Loucy (cell line): ENCODE measurements at regions not wholly inside any gene's neighbourhood (a gene's known extent, or its start where the extent isn't known, plus 50 kb on each side); places are given as distances from the start of the nearest gene placed in this dataset.

Experiments used
- H2AFZ ChIP-seq: fragments of 200-600 bp; sonication (generic); 2 replicates; pipeline ENCODE4 v1.6.0; 2016; ENCODE audit warnings: antibody characterized with exemption, mild to moderate bottlenecking, low read length, moderate library complexity
- H3F3A ChIP-seq: fragments of 200-600 bp; 2 replicates; pipeline ENCODE4 v1.6.0; 2016; ENCODE audit warnings: antibody characterized with exemption, low read depth, mild to moderate bottlenecking
- H3K27me3 ChIP-seq: fragments of 200-600 bp; sonication (generic); 2 replicates; pipeline ENCODE4 v1.6.1; 2014; ENCODE audit warnings: low read length, mild to moderate bottlenecking; ENCODE audit not compliant: insufficient read depth, poor library complexity, severe bottlenecking
- H3K36me3 ChIP-seq: fragments of 200-600 bp; sonication (generic); 2 replicates; pipeline ENCODE4 v1.6.1; 2016; ENCODE audit warnings: low read length; ENCODE audit not compliant: insufficient read depth
- H3K4me1 ChIP-seq: fragments of 200-600 bp; sonication (generic); 2 replicates; pipeline ENCODE4 v1.5.1; 2014; ENCODE audit warnings: low read length, mild to moderate bottlenecking; ENCODE audit not compliant: insufficient read depth, poor library complexity, severe bottlenecking
- H3K4me2 ChIP-seq: fragments of 200-600 bp; sonication (generic); 2 replicates; pipeline ENCODE4 v1.6.0; 2014; ENCODE audit warnings: antibody characterized with exemption, low read length, low read depth, mild to moderate bottlenecking; ENCODE audit not compliant: poor library complexity, severe bottlenecking
- H3K4me3 ChIP-seq: fragments of 200-600 bp; sonication (generic); 2 replicates; pipeline ENCODE4 v1.5.1; 2014; ENCODE audit warnings: low read length, mild to moderate bottlenecking, mixed read lengths; ENCODE audit not compliant: poor library complexity, severe bottlenecking
- H3K79me2 ChIP-seq: fragments of 200-600 bp; sonication (generic); 2 replicates; pipeline ENCODE4 v1.6.1; 2014; ENCODE audit warnings: low read length; ENCODE audit not compliant: insufficient read depth
- H3K9ac ChIP-seq: fragments of 200-600 bp; sonication (generic); 2 replicates; pipeline ENCODE4 v1.6.0; 2014; ENCODE audit warnings: mild to moderate bottlenecking, low read depth, low read length, moderate library complexity; ENCODE audit not compliant: poor library complexity, severe bottlenecking
- H3K9me2 ChIP-seq: fragments of 200-600 bp; sonication (generic); replicated peaks from 2 replicates; pipeline ENCODE4 v1.6.1; 2016; ENCODE audit warnings: low read depth, low read length, mixed read lengths
- H3K9me3 ChIP-seq: fragments of 200-600 bp; sonication (generic); 2 replicates; pipeline ENCODE4 v1.6.1; 2014; ENCODE audit warnings: mild to moderate bottlenecking, antibody characterized with exemption, low read length, low read depth; ENCODE audit not compliant: insufficient read depth
- H4K20me1 ChIP-seq: fragments of 200-600 bp; sonication (generic); 2 replicates; pipeline ENCODE4 v1.6.0; 2014; ENCODE audit warnings: antibody characterized with exemption, low read length, mild to moderate bottlenecking; ENCODE audit not compliant: insufficient read depth, poor library complexity, severe bottlenecking
- CTCF ChIP-seq: fragments of 200-600 bp; sonication (generic); conservative IDR thresholded peaks from 2 replicates; pipeline ENCODE4 v1.5.1; 2014; ENCODE audit warnings: mild to moderate bottlenecking, antibody characterized with exemption, low read length
- EZH2phosphoT487 ChIP-seq: fragments of 200-600 bp; IDR thresholded peaks from 2 replicates; pipeline ENCODE4 v1.6.1; 2018; ENCODE audit warnings: antibody characterized with exemption, mild to moderate bottlenecking, moderate library complexity, borderline replicate concordance

- Histone ChIP-seq H3K9me3 (no peaks in the 10 kb centered on the region), H4K20me1 (no peaks in the 10 kb centered on the region), H3K9me2 (no peaks in the 10 kb centered on the region), H2AFZ (no peak overlapping the region), H3K79me2 (no peaks in the 10 kb centered on the region), H3K4me3 (no peak overlapping the region), H3K9ac (no peak overlapping the region), H3F3A (no peaks in the 10 kb centered on the region), H3K36me3 (no peaks in the 10 kb centered on the region), H3K4me1 (no peaks in the 10 kb centered on the region), H3K27me3 (no peaks in the 10 kb centered on the region), H3K4me2 (no peak overlapping the region)
- TF ChIP-seq CTCF (no peak), EZH2phosphoT487 (no peak)
Observed at GRCh38 chr2:3126911-3127621, 250.6 kb downstream of the EIPR1 start.

GRCh38 chr2:3126171-3126910, 251.3 kb downstream of the EIPR1 start:
- no peaks in the 10 kb centered on the region for H3K36me3 ChIP-seq
- no peaks in the 10 kb centered on the region for H3K79me2 ChIP-seq
- no peak overlapping the region for H3K9ac ChIP-seq
- H2AFZ ChIP-seq = no peak overlapping the region
- H3K4me3 ChIP-seq = no peak overlapping the region
- TF ChIP-seq CTCF = no peak
- TF ChIP-seq EZH2phosphoT487 = no peak
- no peaks in the 10 kb centered on the region for H3K27me3 ChIP-seq
- H3K4me2 ChIP-seq = no peak overlapping the region
- H3K9me2 ChIP-seq = no peaks in the 10 kb centered on the region
- no peaks in the 10 kb centered on the region for H3K9me3 ChIP-seq
- no peaks in the 10 kb centered on the region for H3F3A ChIP-seq
- H4K20me1 ChIP-seq = no peaks in the 10 kb centered on the region
- no peaks in the 10 kb centered on the region for H3K4me1 ChIP-seq

- Histone ChIP-seq H3K4me1 (no peaks in the 10 kb centered on the region), H3K9me3 (no peaks in the 10 kb centered on the region), H3K36me3 (no peaks in the 10 kb centered on the region), H3F3A (no peaks in the 10 kb centered on the region), H3K4me2 (no peak overlapping the region), H3K9ac (no peak overlapping the region), H2AFZ (no peak overlapping the region), H3K79me2 (no peaks in the 10 kb centered on the region), H3K27me3 (no peaks in the 10 kb centered on the region), H3K9me2 (no peaks in the 10 kb centered on the region), H4K20me1 (no peaks in the 10 kb centered on the region), H3K4me3 (no peak overlapping the region)
- no peak for TF ChIP-seq CTCF
- no peak for TF ChIP-seq EZH2phosphoT487
Observed at GRCh38 chr2:3125761-3126130, 251.9 kb downstream of the EIPR1 start.
